NCI-H2227 (cell line): ENCODE measurements at regions not wholly inside any gene's neighbourhood (a gene's known extent, or its start where the extent isn't known, plus 50 kb on each side); places are given as distances from the start of the nearest gene placed in this dataset.

Experiments used
- DNase-seq: peaks from one replicate; lab custom pipeline; 2025; ENCODE audit not compliant: unreplicated experiment; lab: John Stamatoyannopoulos, UW

- no peak for DNase-seq
These were observed 125.8 kb upstream of the CXCL14 start for GRCh38 chr5:135704616-135705015.

- no peak for DNase-seq
These were observed 124.3 kb upstream of the CXCL14 start for GRCh38 chr5:135703016-135703550.

- DNase-seq, result no peak
These were observed 123.4 kb upstream of the CXCL14 start for GRCh38 chr5:135702191-135702590.

GRCh38 chr5:135700731-135701130 is 121.9 kb upstream of the CXCL14 start:
- no peak for DNase-seq

GRCh38 chr5:135697959-135698345 is 119.2 kb upstream of the CXCL14 start:
- DNase-seq, result no peak

GRCh38 chr5:135697251-135697958 is 118.6 kb upstream of the CXCL14 start:
- DNase-seq, result no peak

GRCh38 chr5:135696317-135696716 is 117.5 kb upstream of the CXCL14 start:
- no peak for DNase-seq

GRCh38 chr5:135695656-135696313 is 117.0 kb upstream of the CXCL14 start:
- no peak for DNase-seq

GRCh38 chr5:135694906-135695305 is 116.1 kb upstream of the CXCL14 start:
- no peak for DNase-seq

- DNase-seq, result no peak
These were observed 115.2 kb upstream of the CXCL14 start for GRCh38 chr5:135694012-135694411.

GRCh38 chr5:135693371-135693955 is 114.7 kb upstream of the CXCL14 start:
- no peak for DNase-seq

- DNase-seq, result no peak
These were observed 112.3 kb upstream of the CXCL14 start for GRCh38 chr5:135691044-135691443.

- no peak for DNase-seq
These were observed 111.7 kb upstream of the CXCL14 start for GRCh38 chr5:135690466-135690865.

- DNase-seq, result no peak
These were observed 110.7 kb upstream of the CXCL14 start for GRCh38 chr5:135689506-135689905.

- no peak for DNase-seq
These were observed 109.6 kb upstream of the CXCL14 start for GRCh38 chr5:135688385-135688784.

- no peak for DNase-seq
These were observed 104.4 kb upstream of the CXCL14 start for GRCh38 chr5:135683189-135683588.

- DNase-seq, result no peak
These were observed 101.9 kb upstream of the CXCL14 start for GRCh38 chr5:135680713-135681112.

- no peak for DNase-seq
These were observed 100.0 kb upstream of the CXCL14 start for GRCh38 chr5:135678640-135679268.

- no peak for DNase-seq
These were observed 93.2 kb upstream of the CXCL14 start for GRCh38 chr5:135671966-135672365.

GRCh38 chr5:135671052-135671705 is 92.4 kb upstream of the CXCL14 start:
- no peak for DNase-seq

GRCh38 chr5:135670588-135670987 is 91.8 kb upstream of the CXCL14 start:
- no peak for DNase-seq
